Sigmoid colon (tissue), 4 donors: ENCODE measurements at regions not wholly inside any gene's neighbourhood (a gene's known extent, or its start where the extent isn't known, plus 50 kb on each side); places are given as distances from the start of the nearest gene placed in this dataset.

Experiments
- EP300 ChIP-seq, 4 donors: sonication (generic); formaldehyde crosslinking; IDR thresholded peaks; one replicate each; pipeline ENCODE4 v1.6.1; 2017; ENCODE audit warnings: antibody characterized with exemption in 4 of 4
- POLR2A ChIP-seq, 2 donors: fragments of 450-650 bp; IDR thresholded peaks; one replicate each; pipeline ENCODE4 v1.6.1; 2016; ENCODE audit warnings: antibody characterized with exemption in 2 of 2, mild to moderate bottlenecking in 2 of 2, moderate library complexity in 2 of 2
- POLR2AphosphoS5 ChIP-seq, 4 donors: sonication (generic); formaldehyde crosslinking; IDR thresholded peaks; one replicate each; pipeline ENCODE4 v1.6.1; 2017; ENCODE audit warnings: antibody characterized with exemption in 4 of 4
- TF ChIP-seq, protein P1 (sequence below), 4 experiments: fragments of 450-650 bp in 3 of 4; fragments of 200-600 bp in 1 of 4; IDR thresholded peaks; one replicate each; pipeline ENCODE4 v1.5.1; 2016 to 2019; ENCODE audit warnings: antibody characterized with exemption in 4 of 4, mild to moderate bottlenecking in 3 of 4, moderate library complexity in 2 of 4

GRCh38 chr5:167730121-167730520, 561.3 kb upstream of the WWC1 start:
- no peak for TF ChIP-seq POLR2A (IDR thresholded peaks at IDR 0.05)
- TF ChIP-seq, protein P1, sequence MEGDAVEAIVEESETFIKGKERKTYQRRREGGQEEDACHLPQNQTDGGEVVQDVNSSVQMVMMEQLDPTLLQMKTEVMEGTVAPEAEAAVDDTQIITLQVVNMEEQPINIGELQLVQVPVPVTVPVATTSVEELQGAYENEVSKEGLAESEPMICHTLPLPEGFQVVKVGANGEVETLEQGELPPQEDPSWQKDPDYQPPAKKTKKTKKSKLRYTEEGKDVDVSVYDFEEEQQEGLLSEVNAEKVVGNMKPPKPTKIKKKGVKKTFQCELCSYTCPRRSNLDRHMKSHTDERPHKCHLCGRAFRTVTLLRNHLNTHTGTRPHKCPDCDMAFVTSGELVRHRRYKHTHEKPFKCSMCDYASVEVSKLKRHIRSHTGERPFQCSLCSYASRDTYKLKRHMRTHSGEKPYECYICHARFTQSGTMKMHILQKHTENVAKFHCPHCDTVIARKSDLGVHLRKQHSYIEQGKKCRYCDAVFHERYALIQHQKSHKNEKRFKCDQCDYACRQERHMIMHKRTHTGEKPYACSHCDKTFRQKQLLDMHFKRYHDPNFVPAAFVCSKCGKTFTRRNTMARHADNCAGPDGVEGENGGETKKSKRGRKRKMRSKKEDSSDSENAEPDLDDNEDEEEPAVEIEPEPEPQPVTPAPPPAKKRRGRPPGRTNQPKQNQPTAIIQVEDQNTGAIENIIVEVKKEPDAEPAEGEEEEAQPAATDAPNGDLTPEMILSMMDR (IDR thresholded peaks at IDR 0.05), result no peak
- no peak for TF ChIP-seq EP300 (IDR thresholded peaks at IDR 0.05)
- TF ChIP-seq POLR2AphosphoS5 (IDR thresholded peaks at IDR 0.05), result no peak
